Osteoblast (primary cell): ENCODE measurements at regions not wholly inside any gene's neighbourhood (a gene's known extent, or its start where the extent isn't known, plus 50 kb on each side); places are given as distances from the start of the nearest gene placed in this dataset.

ENCODE experiments used
- DNase-seq: peaks from one replicate; pipeline ENCODE4 v3.0.0; 2011; ENCODE audit warnings: low spot score, mixed read lengths; ENCODE audit not compliant: insufficient read length; ENCODE audit errors: missing footprints
- H2AFZ ChIP-seq: 2 replicates; pipeline ENCODE4 v1.6.0; 2011; ENCODE audit warnings: mild to moderate bottlenecking, low read length
- H3K27ac ChIP-seq: 2 replicates; pipeline ENCODE4 v1.5.1; 2011; ENCODE audit warnings: mild to moderate bottlenecking, low read depth, low read length, moderate library complexity
- H3K27me3 ChIP-seq: 2 replicates; pipeline ENCODE4 v1.6.0; 2012; ENCODE audit warnings: mild to moderate bottlenecking, control low read depth, inconsistent platforms, low read length, moderate library complexity; ENCODE audit not compliant: insufficient read depth
- H3K36me3 ChIP-seq: 2 replicates; pipeline ENCODE4 v1.5.1; 2011; ENCODE audit warnings: mild to moderate bottlenecking, low read length, control low read depth, moderate library complexity; ENCODE audit not compliant: insufficient read depth
- H3K4me1 ChIP-seq: 2 replicates; pipeline ENCODE4 v1.5.1; 2011; ENCODE audit warnings: mild to moderate bottlenecking, low read length, control low read depth, moderate library complexity; ENCODE audit not compliant: insufficient read depth
- H3K4me2 ChIP-seq: 2 replicates; pipeline ENCODE4 v1.6.0; 2011; ENCODE audit warnings: mild to moderate bottlenecking, low read length; ENCODE audit not compliant: insufficient read depth
- H3K4me3 ChIP-seq: fragments of 200-600 bp; sonication (generic); 3 replicates; pipeline ENCODE4 v1.5.1; 2012; ENCODE audit warnings: mild to moderate bottlenecking, low read length, inconsistent platforms; ENCODE audit not compliant: insufficient read depth
- H3K79me2 ChIP-seq: 2 replicates; pipeline ENCODE4 v1.6.0; 2012; ENCODE audit warnings: mild to moderate bottlenecking, low read length, control low read depth, inconsistent platforms; ENCODE audit not compliant: insufficient read depth
- H3K9me3 ChIP-seq: 2 replicates; pipeline ENCODE4 v1.5.1; 2011; ENCODE audit warnings: low read depth, low read length, control low read depth
- H4K20me1 ChIP-seq: 2 replicates; pipeline ENCODE4 v1.6.0; 2012; ENCODE audit warnings: mild to moderate bottlenecking, low read length, control low read depth; ENCODE audit not compliant: insufficient read depth
- TF ChIP-seq, protein P1 (sequence below): IDR thresholded peaks from 2 replicates; pipeline ENCODE4 v1.5.1; 2011; ENCODE audit warnings: mild to moderate bottlenecking, low read depth, low read length, moderate library complexity; ENCODE audit errors: extremely low read depth

DNA sequence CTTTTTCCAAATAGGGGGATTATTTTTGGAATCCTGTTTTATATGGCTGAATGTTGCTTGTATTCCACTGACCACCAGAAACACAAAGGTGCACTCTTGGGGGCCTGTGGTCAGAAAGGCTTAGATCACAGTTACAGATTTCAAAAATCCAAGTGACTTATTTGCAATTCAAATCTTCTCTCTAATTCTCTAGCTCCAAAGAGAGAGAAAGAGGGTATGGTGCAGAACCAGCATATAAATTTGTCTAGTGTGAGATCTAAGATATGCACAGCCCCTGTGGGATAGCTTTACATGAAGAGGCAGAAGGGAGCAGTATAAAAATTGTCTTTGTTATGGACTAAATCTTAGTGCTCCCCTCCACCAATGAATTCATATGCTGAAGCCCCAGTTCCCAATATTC lies 1121.7 kb upstream of the CELF2 start:
- TF ChIP-seq, protein P1, sequence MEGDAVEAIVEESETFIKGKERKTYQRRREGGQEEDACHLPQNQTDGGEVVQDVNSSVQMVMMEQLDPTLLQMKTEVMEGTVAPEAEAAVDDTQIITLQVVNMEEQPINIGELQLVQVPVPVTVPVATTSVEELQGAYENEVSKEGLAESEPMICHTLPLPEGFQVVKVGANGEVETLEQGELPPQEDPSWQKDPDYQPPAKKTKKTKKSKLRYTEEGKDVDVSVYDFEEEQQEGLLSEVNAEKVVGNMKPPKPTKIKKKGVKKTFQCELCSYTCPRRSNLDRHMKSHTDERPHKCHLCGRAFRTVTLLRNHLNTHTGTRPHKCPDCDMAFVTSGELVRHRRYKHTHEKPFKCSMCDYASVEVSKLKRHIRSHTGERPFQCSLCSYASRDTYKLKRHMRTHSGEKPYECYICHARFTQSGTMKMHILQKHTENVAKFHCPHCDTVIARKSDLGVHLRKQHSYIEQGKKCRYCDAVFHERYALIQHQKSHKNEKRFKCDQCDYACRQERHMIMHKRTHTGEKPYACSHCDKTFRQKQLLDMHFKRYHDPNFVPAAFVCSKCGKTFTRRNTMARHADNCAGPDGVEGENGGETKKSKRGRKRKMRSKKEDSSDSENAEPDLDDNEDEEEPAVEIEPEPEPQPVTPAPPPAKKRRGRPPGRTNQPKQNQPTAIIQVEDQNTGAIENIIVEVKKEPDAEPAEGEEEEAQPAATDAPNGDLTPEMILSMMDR, result no peak
- no peak overlapping the region for H3K27ac ChIP-seq
- no peaks in the 10 kb centered on the region for H3K36me3 ChIP-seq

DNA sequence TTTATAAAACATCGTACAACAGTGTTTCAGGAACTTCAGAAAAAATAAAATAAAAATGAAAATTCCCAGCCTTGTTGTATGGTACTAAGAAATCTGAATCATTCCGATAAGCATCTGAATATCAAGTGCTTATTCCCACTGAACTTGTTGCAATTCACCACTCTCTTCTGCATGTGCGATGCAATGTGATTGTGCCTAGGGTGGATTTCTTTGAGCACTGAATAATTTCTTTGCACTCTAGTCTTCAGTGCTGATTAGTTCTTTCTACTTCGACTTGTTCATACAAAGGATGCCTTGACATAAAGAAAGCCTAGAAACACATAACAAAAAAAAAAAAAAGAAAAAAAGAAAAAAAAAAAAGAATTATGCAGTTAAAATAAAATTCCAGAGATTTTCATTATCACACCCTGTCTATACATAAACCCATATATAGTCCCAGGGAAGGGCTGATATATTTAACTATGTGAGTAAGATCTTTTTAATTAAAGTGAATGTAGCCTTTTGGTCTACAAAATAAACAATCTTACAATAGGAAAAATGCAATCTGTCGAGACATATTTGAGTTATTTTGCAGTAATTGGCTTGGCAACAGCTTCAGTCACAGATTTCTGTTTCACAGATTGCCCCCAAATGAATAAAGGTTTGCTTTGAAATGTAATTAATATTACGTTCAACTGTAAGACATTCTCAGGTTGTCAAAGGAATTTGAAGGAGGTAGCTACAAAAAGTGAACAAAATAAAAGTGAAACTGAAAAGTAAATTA lies 1118.9 kb upstream of the CELF2 start:
- Histone ChIP-seq H4K20me1 (no peaks in the 10 kb centered on the region), H3K27me3 (no peaks in the 10 kb centered on the region), H3K9me3 (no peaks in the 10 kb centered on the region), H3K27ac (no peak overlapping the region), H2AFZ (no peak overlapping the region), H3K4me1 (no peaks in the 10 kb centered on the region), H3K36me3 (no peaks in the 10 kb centered on the region), H3K4me2 (no peak overlapping the region), H3K4me3 (no peak overlapping the region), H3K79me2 (no peaks in the 10 kb centered on the region)
- no peak for DNase-seq
- TF ChIP-seq, protein P1, result no peak

More for the DNA sequence above, 1121.7 kb upstream of the CELF2 start:
- H3K9me3 ChIP-seq, result no peaks in the 10 kb centered on the region
- H2AFZ ChIP-seq, result no peak overlapping the region
- no peaks in the 10 kb centered on the region for H3K4me1 ChIP-seq
- no peaks in the 10 kb centered on the region for H3K79me2 ChIP-seq
- H4K20me1 ChIP-seq, result no peaks in the 10 kb centered on the region
- no peak for DNase-seq
- no peak overlapping the region for H3K4me3 ChIP-seq
- H3K4me2 ChIP-seq, result no peak overlapping the region
- no peaks in the 10 kb centered on the region for H3K27me3 ChIP-seq

DNA sequence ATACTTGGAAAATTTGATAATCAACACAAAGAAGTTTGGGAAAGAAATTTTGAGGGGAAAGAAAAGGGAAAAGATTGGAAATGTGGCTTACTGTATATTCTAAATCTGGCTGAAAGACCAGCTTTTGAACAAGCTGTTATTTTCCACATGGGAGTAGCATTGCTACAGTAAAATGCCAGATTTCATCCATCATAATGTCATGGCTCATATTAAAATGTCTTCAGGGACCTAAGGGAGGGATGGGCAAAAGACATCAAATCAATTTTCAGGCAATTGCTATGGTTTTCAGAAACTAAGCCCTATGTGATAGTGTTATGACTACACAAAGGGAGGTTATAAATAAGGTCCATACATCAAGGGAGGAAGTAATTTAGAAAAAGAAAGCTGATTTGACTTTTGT lies 1116.9 kb upstream of the CELF2 start:
- DNase-seq, result no peak
- Histone ChIP-seq H3K4me2 (no peak overlapping the region), H3K36me3 (no peaks in the 10 kb centered on the region), H3K4me3 (no peak overlapping the region), H3K4me1 (no peaks in the 10 kb centered on the region), H3K9me3 (no peaks in the 10 kb centered on the region), H2AFZ (no peak overlapping the region), H3K27me3 (no peaks in the 10 kb centered on the region), H4K20me1 (no peaks in the 10 kb centered on the region), H3K27ac (no peak overlapping the region), H3K79me2 (no peaks in the 10 kb centered on the region)
- TF ChIP-seq, protein P1, result no peak

DNA sequence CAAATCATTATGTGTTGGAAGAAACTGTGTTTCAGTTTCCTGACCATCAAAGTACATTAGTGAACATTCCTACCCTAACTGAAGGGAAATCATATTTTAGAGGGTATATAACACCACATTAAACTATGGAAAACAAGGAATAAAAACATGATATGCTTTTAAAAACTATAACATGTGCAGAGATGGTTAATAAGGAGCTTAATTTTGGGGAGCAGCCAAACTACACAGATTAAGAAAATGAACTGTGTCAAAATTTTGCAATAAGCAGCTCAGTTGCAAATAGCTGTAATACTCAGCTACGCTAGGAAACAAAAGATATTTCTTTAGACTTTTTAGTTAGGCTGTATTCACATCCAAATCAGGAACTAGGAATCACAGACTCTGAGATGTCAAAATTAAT lies 1115.7 kb upstream of the CELF2 start:
- TF ChIP-seq, protein P1, result no peak
- no peak overlapping the region for H3K27ac ChIP-seq
- no peaks in the 10 kb centered on the region for H3K27me3 ChIP-seq
- no peaks in the 10 kb centered on the region for H3K79me2 ChIP-seq
- no peaks in the 10 kb centered on the region for H3K36me3 ChIP-seq
- no peak overlapping the region for H3K4me2 ChIP-seq
- H3K9me3 ChIP-seq, result no peaks in the 10 kb centered on the region
- H3K4me1 ChIP-seq, result no peaks in the 10 kb centered on the region
- DNase-seq, result no peak
- no peak overlapping the region for H2AFZ ChIP-seq
- H4K20me1 ChIP-seq, result no peaks in the 10 kb centered on the region
- H3K4me3 ChIP-seq, result no peak overlapping the region
